ENCODE measurements at regions not wholly inside any gene's neighbourhood (a gene's known extent, or its start where the extent isn't known, plus 50 kb on each side); places are given as distances from the start of the nearest gene placed in this dataset.

DNA sequence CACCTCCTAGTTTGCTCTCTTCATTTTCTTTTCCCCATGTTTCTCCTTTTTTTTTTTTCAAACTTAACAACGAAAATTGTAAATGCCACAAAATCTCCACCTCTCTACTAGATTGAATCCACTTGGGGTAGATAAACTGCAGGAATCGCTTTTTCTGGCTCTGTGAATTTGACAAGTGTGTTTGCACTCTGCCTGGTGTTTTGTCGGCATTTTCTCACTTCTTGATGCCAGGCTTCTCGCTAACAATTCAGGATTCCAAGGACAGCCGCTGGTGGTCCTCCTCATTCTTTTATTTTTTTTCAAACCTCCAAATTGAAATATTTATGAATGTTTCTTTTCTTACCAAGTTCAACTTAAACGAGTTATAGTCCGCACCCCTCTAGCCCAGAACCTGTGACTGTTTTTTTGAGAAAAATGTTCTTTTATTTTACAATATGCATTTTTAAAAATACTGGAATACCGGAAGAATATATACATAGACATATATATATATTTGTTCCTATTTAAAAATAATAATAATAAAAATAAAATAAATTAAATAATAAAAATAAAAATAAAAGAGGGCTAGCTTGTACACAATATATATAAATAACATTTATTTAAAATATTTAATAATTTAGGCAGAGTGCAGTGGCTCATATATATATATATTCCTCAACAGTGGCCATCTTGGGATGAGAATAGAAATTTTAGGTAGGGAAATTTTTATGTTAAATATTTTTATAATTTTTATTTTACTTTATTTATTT is 538.8 kb downstream of the TYW1 start:
- Histone ChIP-seq H3K36me3 (ENCODE audit: control insufficient read depth in 4 of 4, insufficient read depth in 4 of 4, low read length in 3 of 4) (no peaks in the 10 kb centered on the region), H3K4me1 (ENCODE audit: control extremely low read depth in 1 of 4, control insufficient read depth in 4 of 4, insufficient read depth in 4 of 4, low read length in 3 of 4) (no peaks in the 10 kb centered on the region), H3K27me3 (replicated peaks in 2 of 5; ENCODE audit: control insufficient read depth in 4 of 5, insufficient read depth in 5 of 5, low read length in 4 of 5) (no peaks in the 10 kb centered on the region), H3K27ac (ENCODE audit: insufficient read depth in 1 of 2, low read depth in 1 of 2, low read length in 2 of 2, poor library complexity in 1 of 2, severe bottlenecking in 2 of 2) (no peak overlapping the region), H3K9me3 (ENCODE audit: control extremely low read depth in 1 of 5, control insufficient read depth in 4 of 5, insufficient read depth in 2 of 5, low read depth in 1 of 5, low read length in 4 of 5) (peaks cover 0 to 2% (median 2%) of the 10 kb centered on the region in 5 experiments), H3K4me3 (ENCODE audit: control insufficient read depth in 1 of 7, extremely low read depth in 1 of 7, insufficient read depth in 4 of 7, low read depth in 2 of 7, low read length in 6 of 7) (no peak overlapping the region)
- WGBS (ENCODE audit: insufficient coverage), result 90% methylated on average over 2 of the region's 8 CpGs
- DNase-seq, result no peak
- CTCF ChIA-PET, result no interaction called here
- POLR2A ChIA-PET, result no interaction called here

DNA sequence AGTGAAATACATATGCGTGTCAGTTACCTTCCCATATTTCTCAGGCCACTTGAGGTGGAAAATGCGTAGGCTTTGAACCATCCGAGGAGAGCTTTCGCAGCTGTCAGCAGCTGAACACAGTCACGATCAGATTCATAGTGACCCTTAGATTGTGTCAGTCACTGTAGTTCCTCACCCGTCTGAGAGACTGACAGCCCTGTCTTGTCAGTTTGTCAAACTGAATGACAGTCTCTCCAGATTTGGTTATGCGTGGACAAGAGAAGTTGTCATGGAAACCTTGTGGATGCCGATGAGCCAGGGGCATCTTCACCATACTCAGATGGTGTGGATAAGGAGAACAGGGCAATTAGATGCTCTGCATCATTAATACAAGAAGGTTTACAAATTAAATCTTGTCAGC is 546.3 kb downstream of the TYW1 start:
- Histone ChIP-seq H3K27me3 (replicated peaks in 2 of 5; ENCODE audit: control insufficient read depth in 4 of 5, insufficient read depth in 5 of 5, low read length in 4 of 5) (no peaks in the 10 kb centered on the region), H3K36me3 (ENCODE audit: control insufficient read depth in 4 of 4, insufficient read depth in 4 of 4, low read length in 3 of 4) (no peaks in the 10 kb centered on the region), H3K4me3 (ENCODE audit: control insufficient read depth in 1 of 7, extremely low read depth in 1 of 7, insufficient read depth in 4 of 7, low read depth in 2 of 7, low read length in 6 of 7) (no peak overlapping the region), H3K9me3 (ENCODE audit: control extremely low read depth in 1 of 5, control insufficient read depth in 4 of 5, insufficient read depth in 2 of 5, low read depth in 1 of 5, low read length in 4 of 5) (peaks cover 0 to 3% (median 0%) of the 10 kb centered on the region in 5 experiments), H3K4me1 (ENCODE audit: control extremely low read depth in 1 of 4, control insufficient read depth in 4 of 4, insufficient read depth in 4 of 4, low read length in 3 of 4) (no peaks in the 10 kb centered on the region), H3K27ac (ENCODE audit: insufficient read depth in 1 of 2, low read depth in 1 of 2, low read length in 2 of 2, poor library complexity in 1 of 2, severe bottlenecking in 2 of 2) (no peak overlapping the region)
- DNase-seq, result no peak
- POLR2A ChIA-PET, result no interaction called here
- 94% methylated on average over 6 of the region's 8 CpGs for WGBS (ENCODE audit: insufficient coverage)
- CTCF ChIA-PET, result no interaction called here

DNA sequence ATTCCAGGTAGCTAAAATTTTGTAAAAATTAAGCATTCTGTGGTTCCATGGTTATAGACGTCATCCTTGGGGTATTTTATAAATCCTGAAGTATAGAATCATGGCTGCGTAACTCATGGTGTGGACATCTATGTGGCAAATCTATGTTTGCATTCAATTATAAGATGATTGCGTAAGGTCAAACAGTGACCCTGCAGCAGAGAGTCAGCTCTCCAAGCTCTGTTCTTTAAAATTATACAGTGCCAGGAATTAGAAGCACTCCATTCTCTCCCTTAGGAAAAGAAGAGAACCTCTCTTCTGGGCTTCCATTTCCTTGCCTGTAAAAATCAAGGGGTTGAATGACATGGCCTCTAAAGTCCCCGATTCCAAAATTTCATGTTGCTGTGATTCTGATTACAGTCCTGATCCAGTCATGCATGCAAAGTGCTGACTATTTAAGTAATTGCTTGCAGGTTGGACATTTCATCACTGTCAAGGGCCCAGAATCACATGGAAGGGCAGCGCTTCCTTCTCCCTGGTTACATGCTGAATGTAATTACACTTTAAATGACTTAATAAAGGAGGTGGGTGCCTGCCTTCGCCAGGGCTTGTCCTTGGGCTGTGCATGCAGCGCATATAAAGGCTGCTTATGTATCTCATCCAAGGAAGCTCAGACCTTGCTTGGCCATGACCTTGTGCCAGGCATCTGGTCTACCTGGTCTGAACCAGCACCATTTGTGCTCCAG is 550.7 kb downstream of the TYW1 start:
- Histone ChIP-seq H3K27me3 (replicated peaks in 2 of 5; ENCODE audit: control insufficient read depth in 4 of 5, insufficient read depth in 5 of 5, low read length in 4 of 5) (no peaks in the 10 kb centered on the region), H3K4me1 (ENCODE audit: control extremely low read depth in 1 of 4, control insufficient read depth in 4 of 4, insufficient read depth in 4 of 4, low read length in 3 of 4) (no peaks in the 10 kb centered on the region), H3K4me3 (ENCODE audit: control insufficient read depth in 1 of 7, extremely low read depth in 1 of 7, insufficient read depth in 4 of 7, low read depth in 2 of 7, low read length in 6 of 7) (no peak overlapping the region), H3K36me3 (ENCODE audit: control insufficient read depth in 4 of 4, insufficient read depth in 4 of 4, low read length in 3 of 4) (no peaks in the 10 kb centered on the region), H3K27ac (ENCODE audit: insufficient read depth in 1 of 2, low read depth in 1 of 2, low read length in 2 of 2, poor library complexity in 1 of 2, severe bottlenecking in 2 of 2) (no peak overlapping the region), H3K9me3 (ENCODE audit: control extremely low read depth in 1 of 5, control insufficient read depth in 4 of 5, insufficient read depth in 2 of 5, low read depth in 1 of 5, low read length in 4 of 5) (peaks cover 0 to 10% (median 2%) of the 10 kb centered on the region in 5 experiments)
- no peak for DNase-seq
- CTCF ChIA-PET, result interaction anchor here (1.2 kb wide), 1 partner anchor 24 kb away, joined by 3 read pairs; no protein-coding TSS in a partner anchor
- POLR2A ChIA-PET, result no interaction called here
- WGBS (ENCODE audit: insufficient coverage), result 96% methylated on average over 6 of the region's 7 CpGs

DNA sequence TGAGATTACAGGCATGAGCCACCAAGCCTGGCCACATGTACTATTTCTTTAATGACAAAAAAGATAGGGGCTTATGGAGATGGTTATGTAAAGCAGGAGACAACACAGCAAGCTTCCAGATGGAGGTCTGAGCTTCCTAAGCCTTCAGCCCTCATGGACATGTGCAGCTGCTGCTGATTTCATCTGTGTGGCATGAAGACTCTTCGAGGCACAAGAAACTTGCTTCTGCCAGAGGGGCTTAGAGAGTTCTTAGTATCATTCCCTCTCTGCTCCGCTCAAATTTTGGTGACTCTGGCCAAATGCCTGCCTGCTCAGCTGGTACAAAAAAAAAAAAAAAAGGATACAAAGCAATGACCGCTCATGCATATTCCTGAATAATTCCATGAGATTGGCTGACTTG is 552.5 kb downstream of the TYW1 start:
- Histone ChIP-seq H3K9me3 (ENCODE audit: control extremely low read depth in 1 of 5, control insufficient read depth in 4 of 5, insufficient read depth in 2 of 5, low read depth in 1 of 5, low read length in 4 of 5) (peaks cover 0 to 10% (median 2%) of the 10 kb centered on the region in 5 experiments), H3K36me3 (ENCODE audit: control insufficient read depth in 4 of 4, insufficient read depth in 4 of 4, low read length in 3 of 4) (no peaks in the 10 kb centered on the region), H3K4me1 (ENCODE audit: control extremely low read depth in 1 of 4, control insufficient read depth in 4 of 4, insufficient read depth in 4 of 4, low read length in 3 of 4) (no peaks in the 10 kb centered on the region), H3K4me3 (ENCODE audit: control insufficient read depth in 1 of 7, extremely low read depth in 1 of 7, insufficient read depth in 4 of 7, low read depth in 2 of 7, low read length in 6 of 7) (no peak overlapping the region), H3K27ac (ENCODE audit: insufficient read depth in 1 of 2, low read depth in 1 of 2, low read length in 2 of 2, poor library complexity in 1 of 2, severe bottlenecking in 2 of 2) (no peak overlapping the region), H3K27me3 (replicated peaks in 2 of 5; ENCODE audit: control insufficient read depth in 4 of 5, insufficient read depth in 5 of 5, low read length in 4 of 5) (no peaks in the 10 kb centered on the region)
- no peak for DNase-seq
- 100% methylated on average over 2 of the region's 3 CpGs for WGBS (ENCODE audit: insufficient coverage)
- ChIA-PET CTCF (no interaction called here), POLR2A (no interaction called here)

DNA sequence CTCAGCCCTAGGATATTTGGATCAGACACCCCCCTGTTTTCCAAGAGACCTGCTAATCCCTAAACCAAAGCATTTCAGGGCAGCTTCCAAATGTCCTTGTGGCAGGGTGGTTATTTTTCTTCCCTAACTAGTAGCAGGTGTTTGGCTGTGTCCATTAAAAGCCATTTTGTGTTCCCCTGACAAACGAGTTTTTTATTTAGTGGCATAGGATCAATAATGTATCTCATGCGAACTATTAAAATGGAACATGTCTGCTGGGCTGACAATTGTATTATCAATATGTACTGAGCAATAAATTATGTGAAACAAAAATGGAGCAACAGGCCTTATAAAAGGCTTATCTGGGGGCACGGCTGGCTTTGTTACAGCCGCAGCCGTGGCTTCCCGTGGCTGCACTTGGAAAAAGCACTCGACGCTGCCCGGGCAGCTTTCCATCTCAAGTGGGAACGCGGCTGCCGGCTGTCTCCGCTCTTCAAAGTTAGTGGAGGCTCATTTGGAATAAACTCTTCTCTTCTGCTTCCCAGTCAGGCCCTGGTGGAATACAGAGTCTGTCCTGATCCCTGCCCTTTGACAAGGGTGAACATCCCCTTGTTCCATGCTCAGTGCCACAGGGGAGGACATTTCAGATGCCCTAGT is 554.3 kb downstream of the TYW1 start:
- no peak for DNase-seq
- H3K4me3 ChIP-seq (ENCODE audit: control insufficient read depth in 1 of 7, extremely low read depth in 1 of 7, insufficient read depth in 4 of 7, low read depth in 2 of 7, low read length in 6 of 7), result no peak overlapping the region
- POLR2A ChIA-PET, result no interaction called here
- no peak overlapping the region for H3K27ac ChIP-seq (ENCODE audit: insufficient read depth in 1 of 2, low read depth in 1 of 2, low read length in 2 of 2, poor library complexity in 1 of 2, severe bottlenecking in 2 of 2)
- H3K27me3 ChIP-seq (replicated peaks in 2 of 5; ENCODE audit: control insufficient read depth in 4 of 5, insufficient read depth in 5 of 5, low read length in 4 of 5), result no peaks in the 10 kb centered on the region
- CTCF ChIA-PET, result no interaction called here
- H3K4me1 ChIP-seq (ENCODE audit: control extremely low read depth in 1 of 4, control insufficient read depth in 4 of 4, insufficient read depth in 4 of 4, low read length in 3 of 4), result no peaks in the 10 kb centered on the region
- WGBS (ENCODE audit: insufficient coverage), result 100% methylated on average over 7 of the region's 13 CpGs
- H3K9me3 ChIP-seq (ENCODE audit: control extremely low read depth in 1 of 5, control insufficient read depth in 4 of 5, insufficient read depth in 2 of 5, low read depth in 1 of 5, low read length in 4 of 5), result peaks cover 0 to 10% (median 2%) of the 10 kb centered on the region in 5 experiments
- no peaks in the 10 kb centered on the region for H3K36me3 ChIP-seq (ENCODE audit: control insufficient read depth in 4 of 4, insufficient read depth in 4 of 4, low read length in 3 of 4)

DNA sequence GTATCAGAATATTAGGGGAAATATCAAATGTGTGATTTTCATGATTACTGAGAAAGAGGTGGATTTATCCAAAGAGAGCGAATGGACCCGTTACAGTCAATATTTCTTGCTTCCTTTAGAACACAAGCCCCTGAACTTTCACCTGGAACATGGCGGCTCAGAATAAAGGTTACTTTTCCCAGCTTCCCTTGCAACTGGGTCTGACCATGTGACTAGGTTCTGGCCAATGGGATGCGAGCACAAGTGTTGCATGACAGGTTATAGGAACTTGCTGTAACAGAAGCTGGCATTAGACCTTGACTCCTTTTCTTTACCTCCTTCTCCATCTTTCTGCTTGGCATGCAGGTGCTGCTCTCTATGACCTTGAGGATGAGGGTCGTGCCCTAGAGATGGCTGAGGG is 556.1 kb downstream of the TYW1 start:
- Histone ChIP-seq H3K27me3 (replicated peaks in 2 of 5; ENCODE audit: control insufficient read depth in 4 of 5, insufficient read depth in 5 of 5, low read length in 4 of 5) (no peaks in the 10 kb centered on the region), H3K4me3 (ENCODE audit: control insufficient read depth in 1 of 7, extremely low read depth in 1 of 7, insufficient read depth in 4 of 7, low read depth in 2 of 7, low read length in 6 of 7) (no peak overlapping the region), H3K9me3 (ENCODE audit: control extremely low read depth in 1 of 5, control insufficient read depth in 4 of 5, insufficient read depth in 2 of 5, low read depth in 1 of 5, low read length in 4 of 5) (peaks cover 0 to 8% (median 2%) of the 10 kb centered on the region in 5 experiments), H3K27ac (ENCODE audit: insufficient read depth in 1 of 2, low read depth in 1 of 2, low read length in 2 of 2, poor library complexity in 1 of 2, severe bottlenecking in 2 of 2) (no peak overlapping the region), H3K4me1 (ENCODE audit: control extremely low read depth in 1 of 4, control insufficient read depth in 4 of 4, insufficient read depth in 4 of 4, low read length in 3 of 4) (no peaks in the 10 kb centered on the region), H3K36me3 (ENCODE audit: control insufficient read depth in 4 of 4, insufficient read depth in 4 of 4, low read length in 3 of 4) (no peaks in the 10 kb centered on the region)
- ChIA-PET CTCF (no interaction called here), POLR2A (no interaction called here)
- DNase-seq, result no peak
- WGBS (ENCODE audit: insufficient coverage), result 100% methylated on average over 4 of the region's 5 CpGs

DNA sequence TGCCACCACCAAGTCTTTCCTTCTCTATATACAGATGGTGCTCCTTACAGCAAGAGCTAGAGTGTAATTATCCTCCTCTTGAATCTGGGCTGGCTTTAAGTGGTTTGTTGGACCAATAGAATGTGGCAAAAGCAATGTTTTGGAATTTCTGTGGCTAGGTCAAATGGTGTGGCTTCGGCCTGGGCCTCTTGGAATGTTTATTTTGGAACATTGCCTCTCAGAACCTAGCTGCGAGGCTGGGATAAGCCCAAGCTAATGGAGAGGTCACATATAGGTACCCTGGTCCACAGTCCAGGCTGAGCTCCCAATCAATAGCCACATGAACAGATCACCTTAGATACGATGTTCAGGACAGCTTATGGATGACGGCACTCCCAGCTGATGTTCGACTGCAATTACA is 556.7 kb downstream of the TYW1 start:
- Histone ChIP-seq H3K4me3 (ENCODE audit: control insufficient read depth in 1 of 7, extremely low read depth in 1 of 7, insufficient read depth in 4 of 7, low read depth in 2 of 7, low read length in 6 of 7) (no peak overlapping the region), H3K36me3 (ENCODE audit: control insufficient read depth in 4 of 4, insufficient read depth in 4 of 4, low read length in 3 of 4) (no peaks in the 10 kb centered on the region), H3K4me1 (ENCODE audit: control extremely low read depth in 1 of 4, control insufficient read depth in 4 of 4, insufficient read depth in 4 of 4, low read length in 3 of 4) (no peaks in the 10 kb centered on the region), H3K27ac (ENCODE audit: insufficient read depth in 1 of 2, low read depth in 1 of 2, low read length in 2 of 2, poor library complexity in 1 of 2, severe bottlenecking in 2 of 2) (no peak overlapping the region), H3K27me3 (replicated peaks in 2 of 5; ENCODE audit: control insufficient read depth in 4 of 5, insufficient read depth in 5 of 5, low read length in 4 of 5) (no peaks in the 10 kb centered on the region), H3K9me3 (ENCODE audit: control extremely low read depth in 1 of 5, control insufficient read depth in 4 of 5, insufficient read depth in 2 of 5, low read depth in 1 of 5, low read length in 4 of 5) (peaks cover 0 to 7% (median 2%) of the 10 kb centered on the region in 5 experiments)
- no peak for DNase-seq
- CTCF ChIA-PET, result no interaction called here
- POLR2A ChIA-PET, result no interaction called here
- 100% methylated on average over 2 of the region's 5 CpGs for WGBS (ENCODE audit: insufficient coverage)
